ENCODE measurements at regions not wholly inside any gene's neighbourhood (a gene's known extent, or its start where the extent isn't known, plus 50 kb on each side); places are given as distances from the start of the nearest gene placed in this dataset.

DNA sequence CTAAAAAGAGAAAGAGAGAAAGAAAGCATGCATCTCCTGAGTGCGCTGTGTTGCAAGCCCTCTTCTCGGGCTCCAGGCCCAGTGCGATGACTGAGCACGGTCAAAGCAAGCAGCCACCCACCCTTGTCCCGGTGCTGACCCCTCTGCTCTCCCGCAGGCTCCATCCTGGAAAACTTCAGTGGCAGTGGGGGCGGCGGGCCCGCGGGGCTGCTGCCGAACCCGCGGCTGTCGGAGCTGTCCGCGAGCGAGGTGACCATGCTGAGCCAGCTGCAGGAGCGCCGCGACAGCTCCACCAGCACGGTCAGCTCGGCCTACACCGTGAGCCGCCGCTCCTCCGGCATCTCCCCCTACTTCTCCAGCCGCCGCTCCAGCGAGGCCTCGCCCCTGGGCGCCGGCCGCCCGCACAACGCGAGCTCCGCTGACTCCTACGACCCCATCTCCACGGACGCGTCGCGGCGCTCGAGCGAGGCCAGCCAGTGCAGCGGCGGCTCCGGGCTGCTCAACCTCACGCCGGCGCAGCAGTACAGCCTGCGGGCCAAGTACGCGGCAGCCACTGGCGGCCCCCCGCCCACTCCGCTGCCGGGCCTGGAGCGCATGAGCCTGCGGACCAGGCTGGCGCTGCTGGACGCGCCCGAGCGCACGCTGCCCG lies 252.5 kb downstream of the GLI2 start:
- TF ChIP-seq POLR2A (IDR thresholded peaks at IDR 0.05; ENCODE audit: low read length) (no peak), GATA1 (IDR thresholded peaks at IDR 0.05; ENCODE audit: low read depth, low read length) (no peak)

All from erythroblast (primary cell).